GM19239 (cell line): ENCODE measurements at regions not wholly inside any gene's neighbourhood (a gene's known extent, or its start where the extent isn't known, plus 50 kb on each side); places are given as distances from the start of the nearest gene placed in this dataset.
"Not testable (repeated sequence)": the region's sequence is repeated elsewhere in the genome, so short reads cannot be mapped to it uniquely, and the experiment has no call there.

Experiments
- DNase-seq: peaks from one replicate; pipeline ENCODE4 v3.0.0; 2011; ENCODE audit warnings: low spot score; ENCODE audit not compliant: insufficient read length
- FAIRE-seq: peaks from 2 replicates; lab custom pipeline; 2011; peaks lifted over from hg19 to GRCh38; lab: Jason Lieb, UNC

DNA sequence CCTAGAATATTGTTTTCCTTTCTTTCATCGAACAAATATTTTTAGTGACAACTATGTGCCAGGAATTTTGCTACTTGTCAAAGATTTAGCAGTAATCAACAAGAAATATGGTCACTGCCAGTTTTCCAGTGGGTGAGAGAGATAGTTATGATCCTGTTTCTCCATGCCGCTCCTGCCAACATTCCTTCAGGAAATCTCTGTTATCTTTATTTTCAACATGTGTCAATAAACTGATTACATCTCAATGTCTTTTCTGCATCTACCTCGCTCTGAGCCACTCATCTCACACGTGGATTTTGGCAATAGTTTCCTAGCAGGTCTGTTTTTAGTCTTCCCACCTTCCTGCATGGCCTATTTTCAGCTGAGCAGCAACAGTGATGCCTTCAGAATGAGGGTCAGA is 650.0 kb upstream of the STXBP6 start:
- FAIRE-seq (no peak), DNase-seq (no peak)

- no peak for DNase-seq
- FAIRE-seq: no peak
These were observed 648.2 kb upstream of the STXBP6 start for GRCh38 chr14:25698111-25698510.

GRCh38 chr14:25696176-25696575 is 646.2 kb upstream of the STXBP6 start:
- FAIRE-seq: no peak
- DNase-seq: no peak

GRCh38 chr14:25685004-25685403 is 635.1 kb upstream of the STXBP6 start:
- FAIRE-seq (no peak), DNase-seq (no peak)

DNA sequence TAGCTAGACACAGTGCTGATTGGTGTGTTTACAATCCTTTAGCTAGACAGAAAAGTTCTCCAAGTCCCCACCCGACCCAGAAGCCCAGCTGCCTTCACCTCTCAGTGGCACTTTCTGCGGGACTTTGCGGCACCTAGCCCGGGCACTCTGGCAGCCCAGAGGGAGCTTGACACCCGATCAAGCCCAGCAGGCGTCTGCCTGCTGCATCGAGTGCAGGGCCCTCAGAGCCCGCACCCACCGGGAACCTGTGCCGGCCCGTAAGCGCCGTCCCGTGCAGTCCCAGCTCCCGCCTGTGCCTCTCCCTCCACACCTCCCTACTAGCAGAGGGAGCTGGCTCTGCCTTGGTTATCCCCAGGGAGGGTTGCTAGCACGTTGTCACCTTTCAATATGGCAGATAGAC is 631.0 kb upstream of the STXBP6 start:
- DNase-seq (no peak), FAIRE-seq (no peak)

DNA sequence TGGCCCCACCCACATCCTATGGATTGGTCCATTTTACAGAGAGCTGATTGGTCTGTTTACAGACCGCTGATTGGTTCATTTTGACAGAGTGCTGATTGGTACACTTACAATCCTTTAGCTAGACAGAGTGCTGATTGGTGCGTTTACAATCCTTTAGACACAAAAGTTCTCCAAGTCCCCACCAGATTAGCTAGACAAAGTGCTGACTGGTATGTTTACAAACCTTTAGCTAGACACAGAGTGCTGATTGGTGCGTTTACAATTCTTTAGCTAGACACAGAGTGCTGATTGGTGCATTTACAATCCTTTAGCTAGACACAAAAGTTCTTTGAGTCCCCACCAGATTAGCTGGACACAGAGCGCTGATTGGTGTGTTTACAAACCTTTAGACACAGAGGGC is 630.6 kb upstream of the STXBP6 start:
- DNase-seq, FAIRE-seq: not testable (repeated sequence)

GRCh38 chr14:25677111-25677510 is 627.2 kb upstream of the STXBP6 start:
- no peak for DNase-seq
- FAIRE-seq: no peak

DNA sequence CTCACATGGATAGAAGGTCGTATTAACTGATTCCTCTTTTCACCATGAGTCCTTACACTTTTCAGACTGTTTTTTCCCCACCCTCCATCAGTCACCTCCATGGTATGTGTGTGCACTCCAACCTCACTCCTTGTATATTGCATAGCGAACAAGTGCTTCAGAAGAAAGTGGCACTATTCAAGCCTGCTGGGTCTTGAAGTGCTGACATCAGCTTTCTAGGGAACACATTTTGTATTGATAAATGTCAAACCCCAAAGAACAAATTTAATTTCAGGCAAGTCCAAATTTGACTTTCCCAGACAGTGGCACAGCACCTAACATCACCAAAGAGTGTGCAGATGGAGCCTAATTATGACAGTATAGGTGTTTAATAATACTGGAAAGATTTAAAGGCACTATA is 617.4 kb upstream of the STXBP6 start:
- DNase-seq (no peak), FAIRE-seq (no peak)

DNA sequence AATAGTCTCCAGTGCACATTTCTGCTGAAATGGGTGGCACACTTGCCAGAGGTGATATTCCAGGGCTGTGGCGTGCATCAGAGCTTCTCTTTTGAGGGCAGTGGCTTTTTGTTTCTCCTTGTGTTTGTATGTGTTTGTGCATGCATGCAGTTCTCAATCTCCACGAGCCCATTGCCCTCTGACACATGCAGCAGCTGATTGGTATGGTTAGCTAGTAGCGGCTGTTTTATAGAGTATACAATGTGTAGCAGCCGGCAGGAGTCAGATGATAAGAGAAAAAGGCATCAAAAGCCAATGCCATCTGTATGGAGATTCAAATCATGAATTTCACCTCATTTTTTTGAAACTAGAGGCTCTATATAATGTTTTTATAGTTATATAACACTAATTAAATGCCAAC is 616.9 kb upstream of the STXBP6 start:
- FAIRE-seq: no peak

DNA sequence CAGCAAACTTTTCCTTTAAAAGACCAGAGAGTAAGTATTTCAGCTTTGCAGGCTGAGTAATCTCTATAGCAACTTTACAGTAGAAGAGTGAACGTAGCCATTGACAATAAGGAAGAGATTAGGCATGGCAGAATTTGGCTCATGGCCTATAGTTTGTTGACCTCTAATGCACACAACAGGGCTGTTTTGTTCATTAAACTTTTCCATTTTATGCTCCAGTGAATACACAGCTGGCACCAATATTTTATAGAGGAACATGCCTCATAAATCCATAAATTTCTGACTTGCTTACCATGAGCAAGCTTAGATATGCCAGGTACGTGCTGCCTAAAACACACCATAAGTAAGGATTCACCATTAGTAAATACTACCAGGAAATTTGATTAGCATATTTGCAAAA is 609.0 kb upstream of the STXBP6 start:
- FAIRE-seq (no peak), DNase-seq (no peak)

More for the DNA sequence above, 616.9 kb upstream of the STXBP6 start:
- no peak for DNase-seq

DNA sequence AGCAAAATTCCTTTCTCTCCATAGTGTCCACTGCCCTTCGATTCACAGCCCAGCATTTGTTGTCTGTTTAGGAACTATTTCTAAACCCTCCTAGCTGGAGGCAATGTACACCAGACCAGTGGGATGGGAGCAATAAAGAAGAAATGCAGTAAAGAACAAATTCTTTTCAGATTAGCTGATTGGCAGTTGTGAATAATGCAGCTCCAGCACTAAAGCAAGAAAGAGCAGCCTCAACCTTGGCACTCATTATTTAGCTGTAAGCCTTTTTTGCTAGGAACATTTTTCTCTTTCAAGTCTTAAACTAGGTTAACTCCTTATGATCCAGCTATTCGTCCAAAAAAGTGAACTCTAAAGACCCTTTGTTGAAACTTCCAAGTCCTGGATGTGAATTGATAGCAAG is 580.5 kb upstream of the STXBP6 start:
- FAIRE-seq (no peak), DNase-seq (no peak)

- no peak for FAIRE-seq
- no peak for DNase-seq
These were observed 579.0 kb upstream of the STXBP6 start for GRCh38 chr14:25628978-25629377.

DNA sequence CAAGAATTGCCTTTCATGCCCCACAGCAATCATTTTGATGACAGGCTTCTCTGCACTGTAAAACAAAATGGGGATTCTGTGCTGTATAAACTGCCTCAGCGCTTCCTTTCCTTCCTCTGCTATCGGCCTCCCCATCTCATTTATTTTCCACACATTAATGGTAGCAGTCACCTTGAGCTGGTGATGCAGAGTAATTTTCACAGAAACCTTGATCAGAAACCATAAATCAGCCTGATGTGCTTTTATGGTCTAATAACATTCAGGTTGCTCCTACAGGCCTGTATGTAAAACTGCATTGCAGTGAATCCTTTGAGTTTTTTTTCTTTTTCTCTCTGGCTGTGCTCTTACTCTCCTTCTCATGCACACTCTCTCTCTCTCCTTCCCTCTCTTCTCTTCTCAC is 578.4 kb upstream of the STXBP6 start:
- FAIRE-seq (no peak), DNase-seq (no peak)

DNA sequence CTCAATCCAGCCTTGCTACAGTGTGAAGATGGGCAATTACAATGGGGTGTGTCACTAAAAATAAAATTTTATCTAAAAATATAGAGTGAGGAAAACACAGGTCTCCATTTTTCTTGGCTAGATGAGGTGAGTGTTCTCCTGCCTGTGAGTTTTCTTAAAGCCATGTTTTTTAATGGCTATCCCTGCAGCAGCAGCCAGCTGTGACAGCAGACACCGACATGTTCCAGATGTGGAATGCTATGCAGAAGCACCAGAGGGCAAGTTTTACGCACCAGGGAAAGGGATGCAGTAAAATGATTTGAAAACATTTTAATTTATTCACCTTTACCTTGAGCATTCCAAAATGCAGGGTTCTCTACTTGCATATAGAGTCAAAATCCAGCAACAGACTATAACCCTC is 577.0 kb upstream of the STXBP6 start:
- DNase-seq: no peak
- FAIRE-seq: no peak

GRCh38 chr14:25622763-25623162 is 572.8 kb upstream of the STXBP6 start:
- no peak for DNase-seq
- FAIRE-seq: no peak

GRCh38 chr14:25620515-25620914 is 570.6 kb upstream of the STXBP6 start:
- FAIRE-seq (no peak), DNase-seq (no peak)

DNA sequence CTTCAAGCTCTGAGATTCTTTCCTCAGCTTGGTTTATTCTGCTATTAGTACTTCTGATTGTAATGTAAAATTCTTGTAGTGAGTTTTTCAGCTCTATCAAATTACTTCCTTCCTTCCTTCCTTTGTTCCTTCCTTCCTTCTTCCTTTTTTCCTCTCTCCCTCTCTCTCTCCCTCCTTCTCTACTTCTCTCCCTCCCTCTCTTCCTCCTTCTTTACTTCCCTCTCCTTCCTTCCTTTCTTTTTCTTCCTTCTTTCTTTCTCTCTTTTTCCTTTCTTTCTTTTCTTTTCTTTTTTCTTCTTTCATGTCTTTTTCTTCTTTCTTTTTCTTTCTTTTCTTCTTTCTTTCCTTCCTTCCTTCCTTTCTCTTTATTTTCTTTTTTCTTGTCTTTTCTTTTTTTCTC is 565.2 kb upstream of the STXBP6 start:
- DNase-seq: no peak
- FAIRE-seq: no peak

DNA sequence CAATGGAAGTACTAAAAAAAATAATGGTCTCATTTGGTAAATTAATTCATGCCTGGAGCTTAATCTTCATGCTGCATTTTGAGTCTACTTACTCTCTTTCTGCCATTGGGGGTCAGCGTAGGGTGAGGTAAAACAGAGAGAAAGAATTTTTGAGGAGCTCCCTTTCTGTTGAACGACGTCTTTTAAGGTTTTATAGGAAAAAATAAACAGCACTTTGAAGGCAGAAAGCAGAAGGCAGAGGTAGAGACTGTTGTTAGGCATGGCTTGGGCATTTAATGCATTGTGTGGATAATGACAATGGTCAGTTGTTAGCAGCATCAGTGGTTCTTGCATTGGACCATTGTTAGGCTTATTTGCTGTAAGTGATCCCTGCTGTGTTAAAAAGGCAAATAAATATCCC is 557.2 kb upstream of the STXBP6 start:
- FAIRE-seq (no peak), DNase-seq (no peak)

DNA sequence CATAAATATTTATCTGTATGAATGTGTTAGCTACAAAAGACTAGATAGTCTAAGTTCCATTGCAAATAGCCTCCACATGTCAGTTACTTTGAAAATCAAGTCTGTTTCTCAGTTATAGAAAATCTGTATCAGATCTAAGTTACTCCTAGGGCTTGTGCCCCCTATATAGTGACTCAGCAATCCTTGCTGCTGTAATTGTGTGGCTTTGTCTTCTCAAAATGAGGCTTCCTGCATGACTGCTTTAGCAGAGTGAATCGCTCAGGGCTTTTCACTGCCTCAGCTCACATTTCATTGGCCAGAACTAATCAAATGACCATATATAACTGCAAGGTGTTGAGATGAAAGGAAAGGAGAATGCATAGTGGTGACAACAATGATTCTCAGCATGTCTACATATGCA is 552.2 kb upstream of the STXBP6 start:
- FAIRE-seq (no peak), DNase-seq (no peak)

- FAIRE-seq: no peak
- DNase-seq: no peak
These were observed 538.8 kb upstream of the STXBP6 start for GRCh38 chr14:25588751-25589150.

- FAIRE-seq (no peak), DNase-seq (no peak)
These were observed 524.8 kb upstream of the STXBP6 start for GRCh38 chr14:25574628-25575325.

GRCh38 chr14:25570483-25570882 is 520.5 kb upstream of the STXBP6 start:
- FAIRE-seq (no peak), DNase-seq (no peak)

DNA sequence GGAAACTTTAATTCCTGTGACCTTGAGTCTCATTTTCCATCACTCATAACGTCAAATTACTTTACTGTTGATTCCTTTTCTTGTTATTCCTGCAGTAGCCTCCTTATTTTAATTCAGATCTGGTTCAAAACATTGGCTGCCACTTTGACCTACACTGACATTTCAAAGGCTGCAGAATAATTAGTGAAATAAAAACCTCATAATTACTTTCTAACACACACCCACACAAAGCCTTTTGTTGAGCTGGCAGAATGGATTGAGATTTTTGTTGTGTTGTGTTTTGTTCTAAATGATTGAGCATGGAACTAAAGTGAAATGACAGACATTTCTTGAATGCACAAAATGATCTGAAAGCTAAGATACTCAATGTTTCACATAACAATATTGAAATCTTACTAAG is 507.5 kb upstream of the STXBP6 start:
- DNase-seq (no peak), FAIRE-seq (no peak)
